ENCODE measurements at regions not wholly inside any gene's neighbourhood (a gene's known extent, or its start where the extent isn't known, plus 50 kb on each side); places are given as distances from the start of the nearest gene placed in this dataset.

DNA sequence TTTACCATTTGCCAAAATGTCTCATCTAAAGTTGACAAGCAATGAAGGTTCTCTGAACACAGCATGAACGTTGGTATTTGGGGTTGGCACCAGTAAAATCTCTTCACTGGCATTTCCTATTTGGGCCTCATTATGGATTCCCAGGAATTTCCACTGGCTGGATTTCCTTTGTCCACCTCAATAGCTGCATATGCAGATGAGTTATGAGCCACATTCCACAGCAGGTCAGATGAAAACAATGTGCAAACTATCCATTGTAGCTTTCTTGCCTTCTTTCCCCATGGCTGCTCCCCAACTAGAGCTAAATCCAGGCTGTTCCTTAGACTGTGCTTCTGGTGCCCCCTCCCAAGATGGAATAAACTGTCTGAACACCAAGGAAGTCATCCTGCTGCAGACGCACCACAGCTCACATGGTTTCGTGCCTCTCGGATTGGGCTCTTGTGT, 168.1 kb upstream of the FGGY start:
- no peak for TF ChIP-seq ZNF274 (IDR thresholded peaks at IDR 0.05; ENCODE audit: low read depth, low read length)
- TF ChIP-seq YY1 (IDR thresholded peaks at IDR 0.05; ENCODE audit: insufficient read depth, insufficient read length), result no peak
